Activated T-helper 17 cell treated with anti-CD3 and anti-CD28 coated beads, Interleukin-2, amount 50 U/mL, for 72 hours (primary cell): ENCODE measurements at regions not wholly inside any gene's neighbourhood (a gene's known extent, or its start where the extent isn't known, plus 50 kb on each side); places are given as distances from the start of the nearest gene placed in this dataset.
A peak's percentile ranks its signal among the peaks of the same experiment; 100 is the strongest.
"Not testable (repeated sequence)": the region's sequence is repeated elsewhere in the genome, so short reads cannot be mapped to it uniquely, and the experiment has no call there.

ENCODE experiments used
- ATAC-seq: fragments of 150-1000 bp; cut with Tn5 transposase; replicated peaks from 2 replicates; pipeline ENCODE4 v1.10.0; 2021; ENCODE audit warnings: mild to moderate bottlenecking, moderate library complexity
- H3K27ac Mint-ChIP-seq: one replicate; pipeline ENCODE4 v1.8.0; 2022; ENCODE audit warnings: mixed read lengths
- H3K27me3 Mint-ChIP-seq: one replicate; pipeline ENCODE4 v1.8.0; 2022; ENCODE audit warnings: mixed read lengths
- H3K36me3 Mint-ChIP-seq: one replicate; pipeline ENCODE4 v1.8.0; 2022; ENCODE audit warnings: low read depth, mild to moderate bottlenecking, mixed read lengths
- H3K4me1 Mint-ChIP-seq: one replicate; pipeline ENCODE4 v1.8.0; 2022; ENCODE audit warnings: mixed read lengths
- H3K4me3 Mint-ChIP-seq: one replicate; pipeline ENCODE4 v1.8.0; 2022; ENCODE audit warnings: mild to moderate bottlenecking, mixed read lengths
- H3K9me3 Mint-ChIP-seq: one replicate; pipeline ENCODE4 v1.8.0; 2022; ENCODE audit warnings: mixed read lengths

DNA sequence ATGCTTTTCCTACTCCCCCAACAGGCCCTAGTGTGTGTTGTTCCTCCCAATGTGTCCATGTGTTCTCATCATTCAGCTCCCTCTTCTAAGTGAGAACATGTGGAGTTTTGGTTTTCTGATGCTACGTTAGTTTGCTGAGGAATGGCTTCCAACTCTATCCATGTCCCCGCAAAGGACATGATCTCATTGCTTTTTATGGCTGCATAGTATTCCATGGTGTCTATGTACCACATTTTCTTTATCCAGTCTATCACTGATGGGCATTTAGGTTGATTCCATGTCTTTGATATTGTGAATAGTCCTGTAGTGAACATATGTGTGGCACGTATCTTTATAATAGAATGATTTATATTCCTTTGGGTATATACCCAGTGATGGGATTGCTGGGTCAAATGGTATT, 72.5 kb upstream of the CCNY start:
- not testable (repeated sequence) for H3K4me3 Mint-ChIP-seq, H3K36me3 Mint-ChIP-seq, H3K4me1 Mint-ChIP-seq, H3K27ac Mint-ChIP-seq, H3K9me3 Mint-ChIP-seq, ATAC-seq, H3K27me3 Mint-ChIP-seq

GRCh38 chr10:35264636-35265035, 71.7 kb upstream of the CCNY start:
- H3K9me3 Mint-ChIP-seq, H3K27me3 Mint-ChIP-seq, H3K36me3 Mint-ChIP-seq, ATAC-seq, H3K27ac Mint-ChIP-seq, H3K4me3 Mint-ChIP-seq: not testable (repeated sequence)
- peaks cover 11% of the 10 kb centered on the region for H3K4me1 Mint-ChIP-seq

GRCh38 chr10:35265435-35265834, 70.9 kb upstream of the CCNY start:
- Mint-ChIP-seq H3K9me3 (no peaks in the 10 kb centered on the region), H3K27me3 (no peaks in the 10 kb centered on the region), H3K27ac (no peak overlapping the region), H3K4me3 (no peak overlapping the region), H3K4me1 (peaks cover 12% of the 10 kb centered on the region), H3K36me3 (no peaks in the 10 kb centered on the region)
- no peak for ATAC-seq

DNA sequence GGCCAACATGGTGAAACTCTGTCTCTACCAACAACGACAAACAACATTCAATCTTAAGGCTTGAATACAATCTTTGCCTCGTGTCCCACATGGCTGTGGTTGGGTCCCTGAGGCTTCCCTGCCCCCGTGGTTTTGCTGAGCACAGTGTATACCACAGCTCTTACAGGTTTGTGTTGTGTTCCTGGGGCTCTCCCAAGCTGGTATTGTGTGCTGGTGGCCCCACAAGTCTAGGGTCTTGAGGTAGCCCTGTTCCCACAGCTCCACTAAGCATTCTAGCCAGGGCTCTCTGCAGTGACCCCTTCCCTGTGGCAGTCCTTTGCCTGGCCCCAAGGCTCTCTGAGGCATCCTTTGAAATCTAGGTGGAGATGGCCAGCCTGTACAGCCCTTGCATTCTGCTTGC, 68.0 kb upstream of the CCNY start:
- no peaks in the 10 kb centered on the region for H3K27me3 Mint-ChIP-seq
- H3K27ac Mint-ChIP-seq = no peak overlapping the region
- no peaks in the 10 kb centered on the region for H3K9me3 Mint-ChIP-seq

DNA sequence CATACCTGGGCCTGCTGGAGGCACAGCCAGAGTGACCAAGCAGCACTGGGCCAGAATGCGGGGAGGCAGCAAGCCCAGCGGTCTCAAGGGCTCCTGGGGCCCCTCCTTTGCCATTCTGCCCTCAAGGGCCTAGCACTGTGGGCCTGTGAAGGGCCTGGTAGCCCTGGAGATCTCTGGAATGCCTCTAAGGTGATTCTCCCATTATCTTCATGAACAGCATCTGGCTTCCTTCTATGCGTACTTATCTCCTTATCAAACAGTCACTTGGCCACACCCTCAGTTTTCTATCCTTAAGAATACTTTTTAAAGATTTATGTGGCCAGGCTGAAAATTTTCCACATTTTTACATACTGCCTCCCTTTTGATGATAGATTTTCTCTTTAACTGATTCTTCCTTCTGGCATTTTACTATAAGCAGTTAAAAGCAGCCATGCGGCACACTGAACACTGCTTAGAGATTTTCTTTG, 67.5 kb upstream of the CCNY start:
- no peaks in the 10 kb centered on the region for H3K9me3 Mint-ChIP-seq
- H3K27me3 Mint-ChIP-seq = no peaks in the 10 kb centered on the region
- H3K36me3 Mint-ChIP-seq = no peaks in the 10 kb centered on the region
- H3K27ac Mint-ChIP-seq = no peak overlapping the region
- no peak for ATAC-seq
- no peak overlapping the region for H3K4me3 Mint-ChIP-seq
- H3K4me1 Mint-ChIP-seq = peaks cover 12% of the 10 kb centered on the region

More for the DNA sequence above, 68.0 kb upstream of the CCNY start:
- Mint-ChIP-seq H3K4me3 (no peak overlapping the region), H3K36me3 (no peaks in the 10 kb centered on the region), H3K4me1 (peaks cover 12% of the 10 kb centered on the region)
- no peak for ATAC-seq

DNA sequence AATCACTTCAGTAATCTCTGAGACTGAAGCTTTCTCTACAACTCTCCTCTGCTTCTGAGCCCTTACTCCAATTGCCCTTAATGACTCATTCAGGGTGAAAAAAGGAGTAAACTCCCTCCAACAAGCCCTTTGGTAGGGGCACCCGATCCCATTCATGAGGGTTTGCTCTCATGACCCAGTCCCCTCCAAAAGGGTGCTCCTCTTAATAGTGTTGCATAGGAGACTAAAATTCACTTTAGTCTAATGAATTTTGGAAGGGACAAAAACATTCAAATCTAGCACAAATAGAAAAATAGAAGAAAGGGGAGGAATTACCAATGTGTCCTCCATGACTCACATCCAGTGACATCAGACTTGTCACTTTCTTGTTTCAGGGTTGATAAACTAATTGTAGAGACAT, 66.2 kb upstream of the CCNY start:
- Mint-ChIP-seq H3K36me3 (no peaks in the 10 kb centered on the region), H3K27me3 (no peaks in the 10 kb centered on the region), H3K27ac (peak overlapping the region; percentile 69), H3K9me3 (no peaks in the 10 kb centered on the region), H3K4me3 (peak overlapping the region; percentile 8), H3K4me1 (peaks cover 12% of the 10 kb centered on the region)
- ATAC-seq = peak; percentile 83

GRCh38 chr10:35271086-35271858, 65.0 kb upstream of the CCNY start:
- H3K9me3 Mint-ChIP-seq = no peaks in the 10 kb centered on the region
- peaks cover 12% of the 10 kb centered on the region for H3K4me1 Mint-ChIP-seq
- no peak for ATAC-seq
- H3K36me3 Mint-ChIP-seq = no peaks in the 10 kb centered on the region
- H3K4me3 Mint-ChIP-seq = no peak overlapping the region
- no peaks in the 10 kb centered on the region for H3K27me3 Mint-ChIP-seq
- H3K27ac Mint-ChIP-seq = peak overlapping the region; percentile 65

- H3K4me3 Mint-ChIP-seq, ATAC-seq, H3K9me3 Mint-ChIP-seq, H3K36me3 Mint-ChIP-seq, H3K27me3 Mint-ChIP-seq: not testable (repeated sequence)
- Mint-ChIP-seq H3K4me1 (peaks cover 12% of the 10 kb centered on the region), H3K27ac (peak overlapping the region; percentile 65)
Observed at GRCh38 chr10:35271859-35272165, 64.5 kb upstream of the CCNY start.

GRCh38 chr10:35272401-35272800, 63.9 kb upstream of the CCNY start:
- H3K4me1 Mint-ChIP-seq = peaks cover 12% of the 10 kb centered on the region
- H3K27ac Mint-ChIP-seq, H3K27me3 Mint-ChIP-seq, H3K36me3 Mint-ChIP-seq, ATAC-seq, H3K4me3 Mint-ChIP-seq, H3K9me3 Mint-ChIP-seq: not testable (repeated sequence)

- H3K27ac Mint-ChIP-seq, H3K9me3 Mint-ChIP-seq, H3K36me3 Mint-ChIP-seq, H3K4me1 Mint-ChIP-seq, H3K4me3 Mint-ChIP-seq, ATAC-seq, H3K27me3 Mint-ChIP-seq: not testable (repeated sequence)
Observed at GRCh38 chr10:35273994-35274393, 62.3 kb upstream of the CCNY start.

DNA sequence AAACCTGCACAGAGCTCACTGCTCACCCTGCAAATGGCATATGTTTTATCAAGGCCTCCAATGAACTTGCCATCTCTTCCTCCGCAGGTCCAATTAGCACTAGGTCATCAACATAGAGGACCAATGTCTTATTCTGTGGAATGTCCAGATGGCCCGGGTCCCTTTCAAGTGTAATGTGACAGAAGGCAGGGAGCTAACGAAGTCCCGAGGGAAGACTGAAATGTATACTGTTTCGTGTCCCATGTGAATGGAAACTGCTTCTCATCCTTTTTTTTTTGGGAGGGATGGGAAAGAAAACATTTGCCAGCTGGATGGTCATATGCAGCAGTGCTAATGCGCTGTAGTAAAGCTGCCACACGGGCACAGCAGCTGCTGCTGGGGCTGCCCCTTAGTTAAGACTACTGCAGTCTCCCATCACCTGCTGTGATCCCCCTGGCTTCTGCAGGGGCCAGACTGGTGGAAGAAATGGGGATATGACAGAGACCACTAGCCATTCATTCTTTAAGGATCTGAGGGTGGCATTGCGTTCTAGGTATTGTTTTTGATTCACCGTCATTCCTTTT, 61.7 kb upstream of the CCNY start:
- H3K27me3 Mint-ChIP-seq = no peaks in the 10 kb centered on the region
- H3K36me3 Mint-ChIP-seq = no peaks in the 10 kb centered on the region
- ATAC-seq = no peak
- no peak overlapping the region for H3K4me3 Mint-ChIP-seq
- H3K9me3 Mint-ChIP-seq = no peaks in the 10 kb centered on the region
- no peak overlapping the region for H3K27ac Mint-ChIP-seq
- H3K4me1 Mint-ChIP-seq = peaks cover 6% of the 10 kb centered on the region

GRCh38 chr10:35276889-35277288, 59.4 kb upstream of the CCNY start:
- peaks cover 4% of the 10 kb centered on the region for H3K9me3 Mint-ChIP-seq
- no peak overlapping the region for H3K4me3 Mint-ChIP-seq
- no peaks in the 10 kb centered on the region for H3K4me1 Mint-ChIP-seq
- H3K27me3 Mint-ChIP-seq = no peaks in the 10 kb centered on the region
- H3K36me3 Mint-ChIP-seq = no peaks in the 10 kb centered on the region
- no peak overlapping the region for H3K27ac Mint-ChIP-seq
- no peak for ATAC-seq

DNA sequence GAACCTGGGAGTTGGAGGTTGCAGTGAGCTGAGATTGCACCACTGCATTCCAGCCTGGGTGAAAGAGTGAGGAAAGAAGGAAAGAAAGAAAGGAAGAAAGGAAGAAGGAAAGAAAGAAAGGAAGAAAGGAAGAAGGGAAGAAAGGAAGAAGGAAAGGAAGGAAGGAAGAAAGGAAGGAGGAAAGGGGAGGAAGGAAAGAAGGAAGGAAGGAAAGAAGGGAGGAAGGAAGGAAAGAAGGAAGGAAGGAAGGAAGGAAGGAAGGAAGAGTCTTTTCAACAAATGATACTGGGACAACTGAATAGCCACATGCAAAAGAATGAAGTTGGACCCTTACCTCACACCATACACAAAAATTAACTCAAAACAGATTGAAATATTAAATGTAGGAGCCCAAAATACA, 56.1 kb upstream of the CCNY start:
- not testable (repeated sequence) for H3K4me3 Mint-ChIP-seq, ATAC-seq, H3K27me3 Mint-ChIP-seq, H3K4me1 Mint-ChIP-seq, H3K9me3 Mint-ChIP-seq, H3K36me3 Mint-ChIP-seq, H3K27ac Mint-ChIP-seq
